ENCODE measurements at regions not wholly inside any gene's neighbourhood (a gene's known extent, or its start where the extent isn't known, plus 50 kb on each side); places are given as distances from the start of the nearest gene placed in this dataset.

DNA sequence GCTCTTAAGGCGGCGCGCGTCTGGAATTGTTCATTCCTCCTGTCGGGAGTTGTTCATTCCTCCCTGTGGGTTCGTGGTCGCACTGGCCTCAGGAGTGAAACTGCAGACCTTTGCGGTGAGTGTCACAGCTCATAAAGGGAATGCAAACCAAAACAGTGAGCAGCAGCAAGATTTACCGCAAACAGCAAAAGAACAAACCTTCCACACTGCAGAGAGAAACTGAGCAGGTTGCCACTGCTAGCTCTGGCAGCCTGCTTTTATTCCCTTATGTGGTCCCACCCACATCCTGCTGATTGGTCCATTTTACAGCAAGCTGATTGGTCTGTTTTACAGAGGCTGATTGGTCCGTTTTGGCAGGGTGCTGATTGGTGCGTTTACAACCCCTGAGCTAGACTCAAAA, 1365.3 kb upstream of the WWC1 start:
- TF ChIP-seq STAT1 (conservative IDR thresholded peaks at IDR 0.05) (no peak), GABPA (IDR thresholded peaks at IDR 0.05; ENCODE audit: low read depth) (no peak)
- TF ChIP-seq, protein P1, sequence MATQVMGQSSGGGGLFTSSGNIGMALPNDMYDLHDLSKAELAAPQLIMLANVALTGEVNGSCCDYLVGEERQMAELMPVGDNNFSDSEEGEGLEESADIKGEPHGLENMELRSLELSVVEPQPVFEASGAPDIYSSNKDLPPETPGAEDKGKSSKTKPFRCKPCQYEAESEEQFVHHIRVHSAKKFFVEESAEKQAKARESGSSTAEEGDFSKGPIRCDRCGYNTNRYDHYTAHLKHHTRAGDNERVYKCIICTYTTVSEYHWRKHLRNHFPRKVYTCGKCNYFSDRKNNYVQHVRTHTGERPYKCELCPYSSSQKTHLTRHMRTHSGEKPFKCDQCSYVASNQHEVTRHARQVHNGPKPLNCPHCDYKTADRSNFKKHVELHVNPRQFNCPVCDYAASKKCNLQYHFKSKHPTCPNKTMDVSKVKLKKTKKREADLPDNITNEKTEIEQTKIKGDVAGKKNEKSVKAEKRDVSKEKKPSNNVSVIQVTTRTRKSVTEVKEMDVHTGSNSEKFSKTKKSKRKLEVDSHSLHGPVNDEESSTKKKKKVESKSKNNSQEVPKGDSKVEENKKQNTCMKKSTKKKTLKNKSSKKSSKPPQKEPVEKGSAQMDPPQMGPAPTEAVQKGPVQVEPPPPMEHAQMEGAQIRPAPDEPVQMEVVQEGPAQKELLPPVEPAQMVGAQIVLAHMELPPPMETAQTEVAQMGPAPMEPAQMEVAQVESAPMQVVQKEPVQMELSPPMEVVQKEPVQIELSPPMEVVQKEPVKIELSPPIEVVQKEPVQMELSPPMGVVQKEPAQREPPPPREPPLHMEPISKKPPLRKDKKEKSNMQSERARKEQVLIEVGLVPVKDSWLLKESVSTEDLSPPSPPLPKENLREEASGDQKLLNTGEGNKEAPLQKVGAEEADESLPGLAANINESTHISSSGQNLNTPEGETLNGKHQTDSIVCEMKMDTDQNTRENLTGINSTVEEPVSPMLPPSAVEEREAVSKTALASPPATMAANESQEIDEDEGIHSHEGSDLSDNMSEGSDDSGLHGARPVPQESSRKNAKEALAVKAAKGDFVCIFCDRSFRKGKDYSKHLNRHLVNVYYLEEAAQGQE (IDR thresholded peaks at IDR 0.05; ENCODE audit: low read depth, low read length) = no peak

All from GM12878 (cell line).